GM12865 (cell line): ENCODE measurements at regions not wholly inside any gene's neighbourhood (a gene's known extent, or its start where the extent isn't known, plus 50 kb on each side); places are given as distances from the start of the nearest gene placed in this dataset.

Experiments used
- DNase-seq: peaks from one replicate; pipeline ENCODE4 v3.0.0; 2010; ENCODE audit warnings: low read depth
- H3K4me3 ChIP-seq: 2 replicates; pipeline ENCODE4 v1.5.1; 2011; ENCODE audit warnings: mild to moderate bottlenecking, low read depth, low read length, control low read depth
- TF ChIP-seq, protein P1 (sequence below): IDR thresholded peaks from 2 replicates; pipeline ENCODE4 v1.5.1; 2011; ENCODE audit warnings: low read length, control low read depth, low read depth, inconsistent platforms; ENCODE audit not compliant: insufficient read depth; ENCODE audit errors: missing control alignments

DNA sequence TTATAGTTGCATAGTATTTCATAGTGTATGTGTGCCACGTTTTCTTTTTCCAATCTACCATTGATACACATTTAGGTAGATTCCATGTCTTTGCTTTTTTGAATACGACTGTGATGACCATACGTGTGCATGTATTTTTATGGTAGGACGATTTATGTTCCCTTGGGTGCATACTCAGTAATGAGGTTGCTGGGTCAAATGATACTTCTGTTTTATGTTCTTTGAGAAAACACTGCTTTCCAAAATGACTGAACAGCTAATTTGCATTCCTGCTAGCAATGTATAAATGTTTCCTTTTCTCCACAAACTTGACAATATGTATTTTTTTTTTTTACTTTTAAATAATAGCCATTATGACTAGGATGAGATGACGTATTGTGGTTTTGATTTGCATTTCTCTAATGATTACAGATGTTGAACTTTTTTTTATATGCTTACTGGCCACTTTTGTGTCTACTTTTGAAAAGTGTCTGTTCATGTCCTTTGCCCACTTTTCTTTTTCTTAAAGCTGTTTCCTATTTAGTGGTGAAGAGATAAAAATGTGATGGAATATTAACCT is 969.5 kb upstream of the NDST4 start:
- H3K4me3 ChIP-seq, result no peak overlapping the region
- no peak for DNase-seq
- TF ChIP-seq, protein P1, sequence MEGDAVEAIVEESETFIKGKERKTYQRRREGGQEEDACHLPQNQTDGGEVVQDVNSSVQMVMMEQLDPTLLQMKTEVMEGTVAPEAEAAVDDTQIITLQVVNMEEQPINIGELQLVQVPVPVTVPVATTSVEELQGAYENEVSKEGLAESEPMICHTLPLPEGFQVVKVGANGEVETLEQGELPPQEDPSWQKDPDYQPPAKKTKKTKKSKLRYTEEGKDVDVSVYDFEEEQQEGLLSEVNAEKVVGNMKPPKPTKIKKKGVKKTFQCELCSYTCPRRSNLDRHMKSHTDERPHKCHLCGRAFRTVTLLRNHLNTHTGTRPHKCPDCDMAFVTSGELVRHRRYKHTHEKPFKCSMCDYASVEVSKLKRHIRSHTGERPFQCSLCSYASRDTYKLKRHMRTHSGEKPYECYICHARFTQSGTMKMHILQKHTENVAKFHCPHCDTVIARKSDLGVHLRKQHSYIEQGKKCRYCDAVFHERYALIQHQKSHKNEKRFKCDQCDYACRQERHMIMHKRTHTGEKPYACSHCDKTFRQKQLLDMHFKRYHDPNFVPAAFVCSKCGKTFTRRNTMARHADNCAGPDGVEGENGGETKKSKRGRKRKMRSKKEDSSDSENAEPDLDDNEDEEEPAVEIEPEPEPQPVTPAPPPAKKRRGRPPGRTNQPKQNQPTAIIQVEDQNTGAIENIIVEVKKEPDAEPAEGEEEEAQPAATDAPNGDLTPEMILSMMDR, result no peak

DNA sequence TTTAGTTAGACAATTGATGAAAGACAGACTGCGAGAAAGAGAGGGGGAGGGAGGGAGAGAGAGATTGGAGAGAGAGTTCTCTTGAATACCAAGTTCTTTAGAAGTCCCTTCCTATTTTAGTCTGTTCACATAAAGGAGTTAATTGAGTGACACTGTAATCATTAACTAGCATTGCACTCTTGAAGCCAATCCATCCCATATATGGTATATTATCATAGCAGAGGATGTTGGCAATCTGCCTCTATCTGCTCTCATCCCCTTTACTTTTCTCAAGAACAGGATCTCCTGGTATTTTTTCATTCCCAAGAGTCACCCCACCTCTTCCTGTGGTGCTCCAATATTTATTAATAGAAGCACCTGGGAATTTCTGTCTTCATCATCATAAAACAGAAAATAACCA is 959.6 kb upstream of the NDST4 start:
- TF ChIP-seq, protein P1, result no peak
- no peak for DNase-seq
- no peak overlapping the region for H3K4me3 ChIP-seq

DNA sequence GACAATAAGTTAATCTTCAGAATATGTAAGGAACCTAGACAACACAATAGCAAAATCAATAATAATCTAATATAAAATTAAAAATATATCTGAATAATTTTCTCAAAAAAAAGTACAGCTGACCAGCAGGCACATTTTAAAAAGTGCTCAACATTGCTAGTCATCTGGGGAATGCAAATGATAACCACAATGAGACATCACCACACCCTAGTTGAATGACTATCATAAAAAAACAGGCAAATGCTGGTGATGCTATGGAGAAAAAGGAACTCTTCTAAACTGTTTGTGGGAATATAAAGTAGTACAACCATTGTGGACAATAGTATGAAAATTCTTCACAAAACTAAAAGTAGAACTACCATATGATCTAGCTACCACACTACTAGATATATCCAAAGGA is 956.9 kb upstream of the NDST4 start:
- TF ChIP-seq, protein P1, result no peak
- no peak overlapping the region for H3K4me3 ChIP-seq
- DNase-seq, result no peak

DNA sequence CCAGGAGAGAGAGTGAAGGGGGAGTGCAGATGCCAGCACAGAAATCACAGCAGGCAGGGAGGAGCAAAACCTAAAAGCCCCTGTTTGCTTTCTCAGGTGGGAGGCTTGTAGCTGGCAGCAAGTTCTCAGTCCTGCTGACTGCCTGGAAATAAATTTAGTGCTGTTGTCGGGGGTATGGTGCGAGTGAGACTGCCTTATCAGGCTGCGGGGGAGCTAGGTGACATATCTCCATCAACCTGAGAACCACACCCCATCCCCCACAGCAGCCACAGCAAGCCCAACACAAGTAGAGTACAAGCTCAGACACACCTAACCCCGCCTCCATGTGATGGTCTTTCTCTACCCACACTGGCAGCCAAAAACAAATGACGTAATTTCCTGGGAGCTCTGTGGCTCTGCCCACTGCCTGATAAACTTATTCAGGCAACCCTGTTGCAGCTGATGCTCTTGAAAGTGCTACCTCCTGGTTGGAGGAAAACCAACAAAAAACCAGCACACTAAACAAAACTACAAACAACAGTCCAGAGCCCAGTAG is 953.4 kb upstream of the NDST4 start:
- TF ChIP-seq, protein P1, result no peak
- DNase-seq, result peak; percentile 4
- no peak overlapping the region for H3K4me3 ChIP-seq

DNA sequence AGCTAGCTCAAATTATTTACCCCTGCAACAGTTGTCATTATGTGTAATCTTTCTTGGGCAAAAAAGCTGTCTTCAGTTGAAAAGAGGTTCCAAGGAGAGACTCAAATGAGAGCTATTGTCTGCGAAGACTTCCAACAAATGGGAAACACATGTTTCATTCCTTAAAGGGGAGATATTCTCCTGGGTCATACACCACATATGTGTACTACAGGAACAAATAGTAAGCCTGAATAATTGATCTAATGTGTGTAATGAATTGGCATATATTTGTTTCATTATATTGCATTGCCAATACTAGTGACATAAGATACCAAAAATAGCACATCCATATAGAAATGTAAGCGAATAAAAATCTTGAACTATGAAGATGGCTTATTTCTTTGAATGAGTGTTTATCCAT is 950.9 kb upstream of the NDST4 start:
- TF ChIP-seq, protein P1, result no peak
- no peak overlapping the region for H3K4me3 ChIP-seq
- DNase-seq, result no peak

DNA sequence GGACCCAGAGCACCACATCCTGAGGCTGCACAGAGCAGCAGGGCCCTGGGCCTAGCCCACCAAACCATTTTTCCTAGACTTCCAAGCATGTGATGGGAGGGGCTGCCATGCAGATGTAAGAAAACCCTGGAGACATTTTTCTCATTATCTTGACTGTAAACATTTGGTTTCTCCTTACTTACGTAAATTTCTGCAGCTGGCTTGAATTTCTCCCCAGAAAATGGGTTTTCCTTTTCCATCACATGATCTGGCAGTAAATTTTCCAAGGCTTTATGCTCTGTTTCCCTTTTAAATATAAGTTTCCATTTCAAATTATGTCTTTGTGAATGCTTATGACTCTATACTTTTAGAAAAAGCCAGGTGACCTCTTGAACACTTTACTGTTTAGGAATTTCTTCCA is 945.9 kb upstream of the NDST4 start:
- no peak for DNase-seq
- TF ChIP-seq, protein P1, result no peak
- no peak overlapping the region for H3K4me3 ChIP-seq

DNA sequence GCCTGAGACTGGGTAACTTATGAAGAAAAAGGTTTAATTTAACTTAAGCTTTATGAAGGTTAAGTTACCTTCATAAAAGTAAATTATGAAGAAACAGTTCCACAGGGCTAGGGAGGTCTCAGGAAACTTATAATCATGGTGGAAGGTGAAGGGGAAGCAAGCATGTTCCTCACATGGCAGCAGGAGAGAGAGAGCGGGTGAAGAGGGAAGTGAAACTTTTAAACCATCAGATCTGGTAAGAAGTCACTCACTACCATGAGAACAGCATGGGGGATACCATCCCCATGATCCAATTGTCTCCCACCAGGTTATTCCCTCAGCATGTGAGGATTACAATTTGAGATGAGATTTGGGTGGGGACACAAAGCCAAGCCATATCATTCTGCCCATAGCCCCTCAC is 944.7 kb upstream of the NDST4 start:
- TF ChIP-seq, protein P1, result no peak
- no peak overlapping the region for H3K4me3 ChIP-seq
- DNase-seq, result no peak
